Body of pancreas (tissue), 4 donors: ENCODE measurements at regions not wholly inside any gene's neighbourhood (a gene's known extent, or its start where the extent isn't known, plus 50 kb on each side); places are given as distances from the start of the nearest gene placed in this dataset.

ENCODE experiments used
- CTCF ChIP-seq, 7 experiments: fragments of 450-650 bp in 4 of 7; fragments of 200-600 bp in 3 of 7; sonication (generic) in 3 of 7; IDR thresholded peaks; one replicate each; pipeline ENCODE4 v1.5.1; 2016 to 2019; ENCODE audit warnings: antibody characterized with exemption in 7 of 7
- POLR2A ChIP-seq, 3 donors: fragments of 450-650 bp; IDR thresholded peaks; one replicate each; pipeline ENCODE4 v1.6.1; 2016; ENCODE audit warnings: antibody characterized with exemption in 3 of 3, mild to moderate bottlenecking in 2 of 3

GRCh38 chr16:26413780-26414179 is 652.9 kb upstream of the C16orf82 start:
- TF ChIP-seq CTCF (IDR thresholded peaks at IDR 0.05) (no peak), POLR2A (IDR thresholded peaks at IDR 0.05) (no peak)
